K562 (cell line): ENCODE measurements at regions not wholly inside any gene's neighbourhood (a gene's known extent, or its start where the extent isn't known, plus 50 kb on each side); places are given as distances from the start of the nearest gene placed in this dataset.

Experiments used
- ATAC-seq: fragments of 200-7000 bp; cut with Tn5 transposase; 3 replicates; pipeline ENCODE4 v1.9.1; 2020; ENCODE audit warnings: moderate library complexity
- BruUV-seq: library from RNA; stranded (reverse); fragments of 400-500 nt; replicated peaks from 2 replicates; lab custom pipeline; 2021; lab: Mats Ljungman, UMichigan
- CTCF ChIA-PET: fragments of 300-600 bp; formaldehyde crosslinking; extraction: SDS; loops from one replicate; lab custom pipeline; 2021; ENCODE audit warnings: low intra/inter-chr PET ratio; lab: Yijun Ruan, JAX
- POLR2A ChIA-PET: fragments of 300-600, 350-650 bp; sonication (Branson Sonifier 250); formaldehyde crosslinking; extraction: SDS; loops from one replicate; lab custom pipeline; 2021; ENCODE audit warnings: antibody characterized with exemption, inconsistent platforms; lab: Yijun Ruan, JAX
- DNase-seq, 4 experiments: peaks; one replicate each; pipeline versions ENCODE4 v3.0.0 to v3.0.0-alpha.2; 2011 to 2018; ENCODE audit warnings: low spot score in 3 of 4, mixed read lengths in 3 of 4; ENCODE audit errors: extremely low read depth in 1 of 4
- FAIRE-seq: peaks from 2 replicates; lab custom pipeline; 2011; peaks lifted over from hg19 to GRCh38; lab: Jason Lieb, UNC
- H2AFZ ChIP-seq: 2 replicates; pipeline ENCODE4 v1.6.0; 2011; ENCODE audit warnings: low read depth, low read length, control low read depth, inconsistent platforms
- H3K27ac ChIP-seq: fragments of 200-600 bp; 3 replicates; pipeline ENCODE4 v1.8.0; 2011; ENCODE audit warnings: low read depth, mild to moderate bottlenecking, control low read depth, inconsistent platforms, low read length, moderate library complexity, mixed read lengths; ENCODE audit errors: extremely low read depth
- H3K27me3 ChIP-seq, 2 experiments: fragments of 300-600 bp in 1 of 2; 2 replicates in 1 of 2; 3 replicates in 1 of 2; pipeline versions ENCODE4 v1.6.0 to v1.8.0; 2011; ENCODE audit warnings: inconsistent platforms in 2 of 2, low read length in 2 of 2, mild to moderate bottlenecking in 1 of 2, mixed read lengths in 1 of 2, moderate library complexity in 1 of 2; ENCODE audit not compliant: control insufficient read depth in 2 of 2, insufficient read depth in 2 of 2
- H3K36me3 ChIP-seq: fragments of 300-600 bp; 3 replicates; pipeline ENCODE4 v1.8.0; 2011; ENCODE audit warnings: mild to moderate bottlenecking, low read length, inconsistent platforms; ENCODE audit not compliant: control insufficient read depth, insufficient read depth
- H3K4me1 ChIP-seq, 2 experiments: fragments of 200-600 bp in 1 of 2; replicated peaks in 1 of 2; 2 replicates in 1 of 2; 3 replicates in 1 of 2; pipeline versions ENCODE4 v1.5.1 to v1.8.0; 2011; ENCODE audit warnings: inconsistent platforms in 2 of 2, low read length in 2 of 2, mild to moderate bottlenecking in 1 of 2, mixed read lengths in 1 of 2, moderate library complexity in 1 of 2; ENCODE audit not compliant: control insufficient read depth in 2 of 2, insufficient read depth in 2 of 2
- H3K4me2 ChIP-seq: 2 replicates; pipeline ENCODE4 v1.6.1; 2011; ENCODE audit warnings: low read length, control low read depth, inconsistent platforms, mixed read lengths; ENCODE audit not compliant: insufficient read depth
- H3K4me3 ChIP-seq: fragments of 200-600 bp; sonication (generic), shearing (Covaris generic); 2 replicates; pipeline ENCODE4 v1.5.1; 2016; ENCODE audit warnings: control low read depth, inconsistent platforms
- H3K79me2 ChIP-seq: fragments of 200-600 bp; 3 replicates; pipeline ENCODE4 v1.8.0; 2011; ENCODE audit warnings: low read length, inconsistent platforms; ENCODE audit not compliant: control insufficient read depth, insufficient read depth
- H3K9ac ChIP-seq, 2 experiments: 2 replicates each; pipeline versions ENCODE4 v1.6.0 to v1.6.1; 2011; ENCODE audit warnings: low read depth in 2 of 2, low read length in 2 of 2, control low read depth in 1 of 2, inconsistent platforms in 1 of 2, mild to moderate bottlenecking in 1 of 2, mixed read lengths in 1 of 2; ENCODE audit not compliant: insufficient read depth in 1 of 2
- H3K9me1 ChIP-seq: one replicate; pipeline ENCODE4 v1.6.0; 2011; ENCODE audit warnings: inconsistent platforms, mild to moderate bottlenecking, low read length, moderate library complexity; ENCODE audit not compliant: control insufficient read depth, insufficient read depth
- H3K9me3 ChIP-seq: replicated peaks from 2 replicates; pipeline ENCODE4 v1.5.1; 2011; ENCODE audit warnings: low read depth, low read length, inconsistent platforms; ENCODE audit not compliant: control insufficient read depth, insufficient read depth
- H4K20me1 ChIP-seq: replicated peaks from 2 replicates; pipeline ENCODE4 v1.6.1; 2011; ENCODE audit warnings: low read length, inconsistent platforms, mixed read lengths; ENCODE audit not compliant: control insufficient read depth, insufficient read depth
- CBX8 ChIP-seq: fragments of 200-600 bp; sonication (generic); IDR thresholded peaks from 2 replicates; pipeline ENCODE4 v1.6.1; 2012; ENCODE audit warnings: borderline replicate concordance, mixed run types, low read depth, mild to moderate bottlenecking, moderate library complexity, mixed read lengths, low read length, control low read depth, inconsistent platforms; ENCODE audit not compliant: poor library complexity, severe bottlenecking; ENCODE audit errors: extremely low read depth
- CLOCK ChIP-seq: fragments of 250-450 bp; sonication (Bioruptor Pico); IDR thresholded peaks from 2 replicates; pipeline ENCODE4 v1.4.0; 2020; ENCODE audit warnings: mild to moderate bottlenecking, moderate library complexity, borderline replicate concordance
- GTF2B ChIP-seq: IDR thresholded peaks from 2 replicates; pipeline ENCODE4 v1.6.1; 2011; ENCODE audit not compliant: insufficient read length; ENCODE audit errors: extremely low read depth
- ILF3 ChIP-seq: fragments of 450-650 bp; IDR thresholded peaks from 2 replicates; pipeline ENCODE4 v1.6.1; 2018; ENCODE audit warnings: antibody characterized with exemption, mild to moderate bottlenecking, moderate library complexity, borderline replicate concordance
- KAT2B ChIP-seq: IDR thresholded peaks from one replicate; pipeline ENCODE4 v1.6.1; 2012; ENCODE audit warnings: low read depth, mild to moderate bottlenecking, control low read depth, inconsistent platforms, low read length, moderate library complexity
- MCM2 ChIP-seq: fragments of 450-650 bp; IDR thresholded peaks from 2 replicates; pipeline ENCODE4 v1.6.1; 2017; ENCODE audit warnings: low read depth, mild to moderate bottlenecking
- MITF ChIP-seq: IDR thresholded peaks from 2 replicates; pipeline ENCODE4 v1.6.1; 2014; ENCODE audit warnings: antibody characterized with exemption
- NFIC ChIP-seq: fragments of 450-650 bp; IDR thresholded peaks from 2 replicates; pipeline ENCODE4 v1.6.1; 2017; ENCODE audit warnings: mild to moderate bottlenecking, inconsistent platforms
- POLR2B ChIP-seq: fragments of 450-650 bp; IDR thresholded peaks from 2 replicates; pipeline ENCODE4 v1.6.1; 2018; ENCODE audit warnings: low read depth; ENCODE audit not compliant: partially characterized antibody
- SETDB1 ChIP-seq: IDR thresholded peaks from one replicate; pipeline ENCODE4 v1.6.1; 2012; ENCODE audit warnings: low read length, control low read depth, inconsistent platforms
- SIN3A ChIP-seq, 2 experiments: fragments of 150-350 bp in 1 of 2; IDR thresholded peaks; 2 replicates each; pipeline ENCODE4 v1.6.1; 2011 to 2016; ENCODE audit warnings: borderline replicate concordance in 2 of 2, low read depth in 2 of 2, low read length in 2 of 2, mild to moderate bottlenecking in 2 of 2, moderate library complexity in 2 of 2; ENCODE audit not compliant: control insufficient read depth in 1 of 2
- ZNF133 ChIP-seq: fragments of 250-450 bp; sonication (Bioruptor Pico); IDR thresholded peaks from 2 replicates; pipeline ENCODE4 v1.4.0; 2020; ENCODE audit warnings: mild to moderate bottlenecking
- WGBS: fragments of 100-300 bp; shearing (Covaris generic); methylation state at CpG from one replicate; pipeline ENCODE4 v1.1.6; 2016; ENCODE audit warnings: low coverage, mixed read lengths; ENCODE audit not compliant: insufficient coverage; ENCODE audit errors: missing lambda C conversion rate; 5-methylcytosine and 5-hydroxymethylcytosine counted together
- in situ Hi-C: fragments of 300-500 bp; cut with MboI; formaldehyde crosslinking; loops from 4 replicates; pipeline ENCODE4 v1.15.0; 2018; ENCODE audit warnings: inconsistent platforms, mixed read lengths
- intact Hi-C: fragments of 100-400 bp; cut with micrococcal nuclease; formaldehyde crosslinking; loops from 2 replicates; pipeline ENCODE4 v1.14.2; 2022

GRCh38 chr16:6281994-6282393 lies 1050.7 kb upstream of the RBFOX1 start:
- 13% methylated on average over 1 of the region's 1 CpG for WGBS
- BruUV-seq: no TSS peak
- no peaks in the 10 kb centered on the region for H3K4me1 ChIP-seq
- ChIA-PET POLR2A (no interaction called here), CTCF (no interaction called here)
- TF ChIP-seq MCM2 (no peak), ILF3 (no peak), SIN3A (IDR thresholded peaks at IDR 0.05; ENCODE audit: borderline replicate concordance in 2 of 2, control insufficient read depth in 1 of 2, low read depth in 2 of 2, low read length in 2 of 2) (no peak), GTF2B (no peak), CBX8 (no peak), NFIC (no peak), POLR2B (no peak), SETDB1 (no peak), MITF (no peak), KAT2B (no peak), CLOCK (CRISPR knock-in tag) (no peak), ZNF133 (CRISPR knock-in tag) (no peak)
- no peaks in the 10 kb centered on the region for H3K79me2 ChIP-seq
- no peak overlapping the region for H3K4me2 ChIP-seq
- peaks cover 5 to 6% of the 10 kb centered on the region in 2 experiments; a peak in 2 of 5 replicates for H3K27me3 ChIP-seq
- no peaks in the 10 kb centered on the region for H4K20me1 ChIP-seq
- H3K9ac ChIP-seq: no peak overlapping the region
- H3K9me1 ChIP-seq: no peaks in the 10 kb centered on the region
- no peak overlapping the region for H2AFZ ChIP-seq
- no peak for DNase-seq
- intact Hi-C loops: no loop called here
- ATAC-seq: no peak
- no peaks in the 10 kb centered on the region for H3K36me3 ChIP-seq
- FAIRE-seq: no peak
- H3K27ac ChIP-seq: no peak overlapping the region
- H3K9me3 ChIP-seq: no peaks in the 10 kb centered on the region
- in situ Hi-C loops: no loop called here
- no peak overlapping the region for H3K4me3 ChIP-seq
